Heart right ventricle (tissue), 16 donors: ENCODE measurements at regions not wholly inside any gene's neighbourhood (a gene's known extent, or its start where the extent isn't known, plus 50 kb on each side); places are given as distances from the start of the nearest gene placed in this dataset.

Experiments used
- ATAC-seq, 8 donors: fragments of 200-7000 bp; cut with Tn5 transposase; one replicate each; pipeline ENCODE4 v1.9.1; 2020; ENCODE audit warnings: mild to moderate bottlenecking in 8 of 8, moderate library complexity in 8 of 8, moderate number of reproducible peaks in 1 of 8
- DNase-seq, 2 donors: peaks; one replicate each; pipeline ENCODE4 v3.0.0-alpha.2; 2020
- H3K27ac ChIP-seq, 10 donors: fragments of 200-600 bp; sonication (generic) in 2 of 10; one replicate each; pipeline versions ENCODE4 v1.5.0 to v1.8.0; 2020 to 2022; ENCODE audit warnings: mild to moderate bottlenecking in 3 of 10
- H3K27me3 ChIP-seq, 7 donors: fragments of 200-600 bp; one replicate each; pipeline ENCODE4 v1.8.0; 2021 to 2022; ENCODE audit warnings: mild to moderate bottlenecking in 2 of 7
- H3K36me3 ChIP-seq, 9 donors: fragments of 200-600 bp; sonication (generic) in 1 of 9; one replicate each; pipeline versions ENCODE4 v1.5.0 to v1.8.0; 2020 to 2022; ENCODE audit warnings: mild to moderate bottlenecking in 2 of 9
- H3K4me1 ChIP-seq, 9 donors: fragments of 200-600 bp; sonication (generic) in 1 of 9; one replicate each; pipeline versions ENCODE4 v1.5.0 to v1.8.0; 2020 to 2022; ENCODE audit warnings: mild to moderate bottlenecking in 4 of 9
- H3K4me3 ChIP-seq, 10 donors: fragments of 200-600 bp; sonication (generic) in 2 of 10; one replicate each; pipeline versions ENCODE4 v1.5.0 to v1.8.0; 2020 to 2022; ENCODE audit warnings: mild to moderate bottlenecking in 7 of 10, moderate library complexity in 2 of 10
- H3K9me3 ChIP-seq, 11 donors: fragments of 200-600 bp in 10 of 11; sonication (generic) in 2 of 11; one replicate each; pipeline versions ENCODE4 v1.5.0 to v1.8.0; 2013 to 2022; ENCODE audit warnings: mild to moderate bottlenecking in 2 of 11, control low read depth in 1 of 11, moderate library complexity in 1 of 11
- WGBS, 2 donors: extraction: QIAGEN DNeasy Blood & Tissue Kit; methylation state at CpG; one replicate each; pipeline ENCODE4 v1.1.7; 2013; ENCODE audit warnings: inconsistent platforms in 1 of 2; 5-methylcytosine and 5-hydroxymethylcytosine counted together
- intact Hi-C, 10 donors: fragments of 100-400 bp; cut with DNase I; formaldehyde crosslinking; loops; one replicate each; pipeline versions ENCODE4 v1.11.1 to v1.14.2; 2022
- TF ChIP-seq, protein P1 (sequence below), 9 donors: fragments of 200-600 bp; sonication (generic) in 2 of 9; IDR thresholded peaks; one replicate each; pipeline versions ENCODE4 v1.5.0 to v1.8.0; 2021 to 2022; ENCODE audit warnings: antibody characterized with exemption in 9 of 9, mild to moderate bottlenecking in 5 of 9, moderate library complexity in 1 of 9
- donor health status: Arrhythmogenic right ventricular cardiomyopathy.
- donor health status: ischemic (EF 13 %, LVEDD 7.1; RV severe dilation, severe dysfunction).
- donor health status: healthy with polysubstance abuse.
- donor health status: DM: no; HTN: yes; CAD: no.
- donor health status: DM: no; HTN: no; CAD: no.
- donor health status: ischemic (EF 25% LVEDD 6.9; RV normal size, moderate dysfunction).
- donor health status: ischemic (EF 25% LVEDD 5.7; RV mildly dilated, moderate dysfunction).
- donor health status: healthy.
- donor health status: DM: yes; HTN: yes; CAD: no.
- donor health status: Ischemic cardiomyopathy.
- donor health status: ischemic (EF 35%, LVEDD 5.7; RV mildly dilated, moderate dysfunction).
- donor health status: nonischemic (EF 11% LVEDD 7.7; RV severe dilation, severe dysfunction).
- donor health status: DM: yes; HTN: yes; CAD: no.
- donor health status: PGD.
- donor health status: ischemic (EF 29% LVEDD 5.4; RV normal size, mild dysfunction).
- donor health status: nonischemic (EF 23%, LVEDD 6.1; RV moderate dilation, normal function).

DNA sequence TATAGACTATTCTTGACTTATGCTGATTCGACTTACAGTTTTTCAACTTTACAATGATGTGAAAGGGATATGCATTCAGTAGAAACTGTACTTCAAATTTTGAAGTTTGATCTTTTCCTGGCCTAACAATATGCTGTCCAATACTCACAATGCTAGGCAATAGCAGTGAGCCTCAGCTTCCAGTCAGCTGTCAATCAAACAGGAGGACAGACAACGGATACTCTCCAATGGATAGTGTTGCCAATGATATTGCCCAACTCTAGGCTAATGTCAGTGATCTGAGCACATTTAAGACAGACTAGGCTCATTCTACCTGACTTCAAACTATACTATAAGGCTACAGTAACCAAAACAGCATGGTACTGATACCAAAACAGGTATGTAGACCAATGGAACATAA is 55.0 kb upstream of the ZNF280D start:
- DNase-seq (no peak), ATAC-seq (no peak)
- Histone ChIP-seq H3K36me3 (peaks cover 0 to 2% (median 0%) of the 10 kb centered on the region in 9 donors), H3K9me3 (peaks cover 0 to 36% (median 11%) of the 10 kb centered on the region in 11 donors), H3K27me3 (no peaks in the 10 kb centered on the region), H3K4me3 (no peak overlapping the region), H3K4me1 (no peaks in the 10 kb centered on the region), H3K27ac (no peak overlapping the region)
- TF ChIP-seq, protein P1, sequence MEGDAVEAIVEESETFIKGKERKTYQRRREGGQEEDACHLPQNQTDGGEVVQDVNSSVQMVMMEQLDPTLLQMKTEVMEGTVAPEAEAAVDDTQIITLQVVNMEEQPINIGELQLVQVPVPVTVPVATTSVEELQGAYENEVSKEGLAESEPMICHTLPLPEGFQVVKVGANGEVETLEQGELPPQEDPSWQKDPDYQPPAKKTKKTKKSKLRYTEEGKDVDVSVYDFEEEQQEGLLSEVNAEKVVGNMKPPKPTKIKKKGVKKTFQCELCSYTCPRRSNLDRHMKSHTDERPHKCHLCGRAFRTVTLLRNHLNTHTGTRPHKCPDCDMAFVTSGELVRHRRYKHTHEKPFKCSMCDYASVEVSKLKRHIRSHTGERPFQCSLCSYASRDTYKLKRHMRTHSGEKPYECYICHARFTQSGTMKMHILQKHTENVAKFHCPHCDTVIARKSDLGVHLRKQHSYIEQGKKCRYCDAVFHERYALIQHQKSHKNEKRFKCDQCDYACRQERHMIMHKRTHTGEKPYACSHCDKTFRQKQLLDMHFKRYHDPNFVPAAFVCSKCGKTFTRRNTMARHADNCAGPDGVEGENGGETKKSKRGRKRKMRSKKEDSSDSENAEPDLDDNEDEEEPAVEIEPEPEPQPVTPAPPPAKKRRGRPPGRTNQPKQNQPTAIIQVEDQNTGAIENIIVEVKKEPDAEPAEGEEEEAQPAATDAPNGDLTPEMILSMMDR (IDR thresholded peaks at IDR 0.05): no peak
- intact Hi-C loops: no loop called here
- 69 to 97% methylated on average over 2 of the region's 2 CpGs for WGBS, 2 donors

DNA sequence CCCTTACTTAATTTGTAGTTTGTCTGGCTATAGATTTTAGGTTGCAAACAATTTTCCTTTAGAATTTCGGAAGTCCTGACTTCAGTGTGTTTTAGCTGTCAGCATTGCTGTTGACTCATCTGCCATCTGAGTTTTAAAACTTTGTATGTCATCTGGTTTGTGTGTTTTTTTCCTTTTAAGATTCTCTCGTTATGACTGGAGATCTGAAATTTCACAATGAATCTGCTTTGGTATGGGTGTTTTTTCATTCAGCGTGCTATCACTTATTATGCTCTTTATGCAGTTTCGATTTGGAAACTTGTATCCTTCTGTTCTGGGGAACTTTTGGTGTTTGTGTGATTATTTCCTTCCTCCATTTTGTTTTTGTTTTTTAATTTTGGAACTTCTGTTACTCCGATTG is 53.7 kb upstream of the ZNF280D start:
- intact Hi-C loops: no loop called here
- DNase-seq: no peak
- Histone ChIP-seq H3K4me3 (no peak overlapping the region), H3K9me3 (peaks cover 0 to 22% (median 0%) of the 10 kb centered on the region in 11 donors), H3K27ac (no peak overlapping the region), H3K27me3 (no peaks in the 10 kb centered on the region), H3K4me1 (no peaks in the 10 kb centered on the region), H3K36me3 (no peaks in the 10 kb centered on the region)
- ATAC-seq: no peak
- WGBS, 2 donors: 84 to 95% methylated on average over 5 of the region's 5 CpGs
- TF ChIP-seq, protein P1 (IDR thresholded peaks at IDR 0.05): no peak

DNA sequence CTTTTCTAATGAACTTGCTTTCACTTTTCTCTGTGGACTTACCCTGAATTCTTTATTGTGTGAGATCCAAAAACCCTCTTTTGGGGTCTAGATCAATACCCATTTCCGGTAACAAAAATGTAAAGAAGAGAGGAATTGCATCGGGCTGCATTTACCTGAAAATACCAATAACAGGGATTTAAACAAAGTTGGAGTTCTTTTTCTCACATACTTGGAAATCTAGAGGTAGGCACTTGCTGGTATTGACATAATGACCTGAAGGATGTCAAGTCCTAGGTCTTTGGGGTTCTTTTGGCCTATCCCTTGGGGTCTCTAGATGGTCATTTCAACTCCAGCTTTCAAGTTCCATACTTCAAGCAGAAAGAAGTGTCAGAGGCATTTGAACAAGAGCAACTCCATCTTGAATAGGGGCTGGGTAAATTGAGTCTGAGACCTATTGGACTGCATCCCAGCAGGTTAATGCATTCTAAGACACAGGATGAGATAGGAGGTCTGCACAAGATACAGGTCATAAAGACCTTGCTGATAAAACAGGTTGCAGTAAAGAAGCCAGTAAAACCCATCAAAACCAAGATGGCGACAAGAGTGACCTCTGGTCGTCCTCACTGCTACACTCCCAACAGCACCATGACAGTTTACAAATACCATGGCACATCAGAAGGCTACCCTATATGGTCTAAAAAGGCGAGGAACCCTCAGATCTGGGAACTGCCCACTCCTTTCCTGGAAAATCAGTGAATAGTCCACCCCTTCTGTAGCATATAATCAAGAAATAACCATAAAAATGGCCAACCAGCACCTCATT is 50.8 kb upstream of the ZNF280D start:
- no peak for ATAC-seq

DNA sequence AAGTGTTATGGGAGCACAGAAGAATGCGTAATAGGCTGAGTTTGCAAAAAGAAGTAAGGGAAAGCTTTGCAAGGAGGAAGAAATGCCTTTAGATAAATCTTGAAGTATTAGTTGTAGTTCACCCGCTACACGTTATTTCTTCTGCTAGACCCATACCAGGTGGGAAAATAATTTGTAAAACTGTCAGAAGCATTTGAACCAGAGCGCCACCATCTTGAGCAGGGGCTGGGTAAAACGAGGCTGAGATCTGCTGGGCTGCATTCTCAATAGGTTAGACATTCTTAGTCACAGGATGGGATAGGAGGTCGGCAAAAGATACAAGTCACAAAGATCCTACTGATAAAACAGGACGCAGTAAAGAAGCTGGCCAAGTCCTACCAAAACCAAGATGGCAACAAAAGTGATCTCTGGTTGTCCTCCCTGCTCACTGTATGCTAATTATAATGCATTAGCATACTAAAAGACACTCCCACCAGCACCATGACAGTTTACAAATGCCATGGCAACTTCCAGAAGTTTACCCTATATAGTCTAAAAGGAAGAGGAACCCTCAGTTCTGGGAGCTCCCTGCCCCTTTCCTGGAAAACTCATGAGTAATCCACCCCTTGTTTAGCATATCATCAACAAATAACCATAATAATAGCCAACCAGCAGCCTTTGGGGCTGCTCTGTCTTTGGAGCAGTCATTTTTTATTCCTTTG is 50.0 kb upstream of the ZNF280D start:
- DNase-seq: no peak
- Histone ChIP-seq H3K27ac (no peak overlapping the region), H3K4me3 (no peak overlapping the region), H3K4me1 (no peaks in the 10 kb centered on the region), H3K27me3 (no peaks in the 10 kb centered on the region), H3K36me3 (no peaks in the 10 kb centered on the region), H3K9me3 (peaks cover 0 to 2% (median 0%) of the 10 kb centered on the region in 11 donors)
- TF ChIP-seq, protein P1 (IDR thresholded peaks at IDR 0.05): no peak
- intact Hi-C loops: no loop called here
- 93 to 95% methylated on average over 7 of the region's 7 CpGs for WGBS, 2 donors
- no peak for ATAC-seq

More for the DNA sequence above, 50.8 kb upstream of the ZNF280D start:
- Histone ChIP-seq H3K27ac (no peak overlapping the region), H3K9me3 (peaks cover 0 to 9% (median 0%) of the 10 kb centered on the region in 11 donors), H3K36me3 (no peaks in the 10 kb centered on the region), H3K27me3 (no peaks in the 10 kb centered on the region), H3K4me3 (no peak overlapping the region), H3K4me1 (no peaks in the 10 kb centered on the region)
- intact Hi-C loops: no loop called here
- no peak for DNase-seq
- TF ChIP-seq, protein P1 (IDR thresholded peaks at IDR 0.05): no peak
- 94% methylated on average over 5 of the region's 5 CpGs for WGBS, 2 donors
